Urothelium cell line (cell line): ENCODE measurements at regions not wholly inside any gene's neighbourhood (a gene's known extent, or its start where the extent isn't known, plus 50 kb on each side); places are given as distances from the start of the nearest gene placed in this dataset.

Source experiments
- DNase-seq: peaks from one replicate; pipeline ENCODE4 v3.0.0; 2011; ENCODE audit warnings: low spot score, mixed read lengths
- FAIRE-seq: peaks from 2 replicates; lab custom pipeline; 2011; peaks lifted over from hg19 to GRCh38; lab: Jason Lieb, UNC

DNA sequence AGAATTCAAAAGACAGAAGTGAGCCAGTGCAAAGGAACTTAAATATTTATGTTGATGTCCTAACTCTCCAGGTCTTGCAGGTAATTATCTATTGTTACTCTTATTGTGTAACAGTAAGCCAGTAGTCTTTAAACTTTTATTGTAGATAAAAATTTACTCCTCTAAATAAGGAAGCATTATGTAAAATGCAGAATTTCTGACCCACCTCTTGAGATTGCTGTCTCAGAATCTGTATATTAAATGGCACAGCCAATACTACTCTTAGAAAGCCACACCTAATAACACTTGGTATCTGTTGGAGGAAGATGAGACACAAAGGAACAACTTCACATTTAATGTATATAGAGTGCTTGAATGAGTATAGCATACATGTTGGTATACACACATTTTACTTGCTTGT is 613.5 kb upstream of the ZNF804A start:
- FAIRE-seq = no peak
- DNase-seq = no peak

DNA sequence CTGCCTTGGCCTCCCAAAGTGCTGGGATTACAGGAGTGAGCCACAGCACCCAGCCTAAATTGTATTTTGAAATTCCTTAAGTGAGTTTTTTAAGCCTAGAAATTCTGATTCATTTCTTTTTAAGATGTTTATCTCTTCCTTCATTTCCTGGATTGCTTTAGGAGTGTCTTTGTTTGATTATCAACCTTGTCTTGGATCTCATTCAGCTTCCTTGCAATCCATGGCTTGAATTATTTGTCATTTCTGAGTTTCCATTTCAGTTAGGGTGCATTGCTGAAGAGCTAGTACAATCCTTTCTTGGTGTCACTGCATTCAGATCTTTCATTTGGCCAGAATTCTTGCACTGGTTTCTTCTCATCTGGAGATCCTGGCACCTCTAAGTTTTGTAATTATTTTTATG is 606.4 kb upstream of the ZNF804A start:
- FAIRE-seq (no peak), DNase-seq (no peak)

DNA sequence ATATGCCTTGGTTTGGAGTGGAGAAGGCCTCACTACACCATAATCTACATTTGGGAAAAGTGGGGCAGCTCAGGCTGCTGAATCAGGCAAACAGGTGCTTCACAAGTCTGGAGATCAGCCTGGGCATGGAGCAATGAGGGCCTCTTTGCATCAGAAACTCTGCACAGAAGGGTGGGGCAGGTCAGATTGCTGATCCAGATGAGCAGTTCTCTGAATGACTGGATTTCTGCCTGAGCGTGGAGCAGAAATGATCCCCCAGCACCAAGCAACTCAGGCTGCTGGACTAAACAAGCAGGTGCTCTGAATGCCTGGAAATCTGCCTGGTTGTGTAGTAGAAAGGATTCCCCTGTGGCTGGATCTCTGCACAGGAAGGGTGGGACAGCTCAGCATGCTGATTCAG is 605.3 kb upstream of the ZNF804A start:
- FAIRE-seq = no peak
- DNase-seq = no peak

DNA sequence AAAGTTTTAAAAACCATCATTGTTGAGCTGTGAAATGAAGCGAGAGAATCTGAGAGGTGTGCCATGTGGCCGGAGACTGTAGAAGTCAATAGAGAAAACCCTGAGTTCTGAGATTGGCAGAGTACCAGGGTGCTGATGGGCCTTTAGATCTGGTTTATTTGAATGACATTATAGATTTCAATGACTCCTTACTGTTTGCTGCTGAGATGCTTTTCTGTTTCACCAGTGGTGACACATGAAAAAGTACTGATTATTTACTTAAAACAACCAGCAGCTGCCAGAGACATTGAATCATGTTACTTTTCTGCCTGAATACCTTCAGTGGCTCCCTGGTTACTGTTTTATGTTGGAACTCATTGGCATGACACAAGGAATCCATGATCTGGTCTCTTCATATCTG is 602.7 kb upstream of the ZNF804A start:
- FAIRE-seq (no peak), DNase-seq (no peak)

DNA sequence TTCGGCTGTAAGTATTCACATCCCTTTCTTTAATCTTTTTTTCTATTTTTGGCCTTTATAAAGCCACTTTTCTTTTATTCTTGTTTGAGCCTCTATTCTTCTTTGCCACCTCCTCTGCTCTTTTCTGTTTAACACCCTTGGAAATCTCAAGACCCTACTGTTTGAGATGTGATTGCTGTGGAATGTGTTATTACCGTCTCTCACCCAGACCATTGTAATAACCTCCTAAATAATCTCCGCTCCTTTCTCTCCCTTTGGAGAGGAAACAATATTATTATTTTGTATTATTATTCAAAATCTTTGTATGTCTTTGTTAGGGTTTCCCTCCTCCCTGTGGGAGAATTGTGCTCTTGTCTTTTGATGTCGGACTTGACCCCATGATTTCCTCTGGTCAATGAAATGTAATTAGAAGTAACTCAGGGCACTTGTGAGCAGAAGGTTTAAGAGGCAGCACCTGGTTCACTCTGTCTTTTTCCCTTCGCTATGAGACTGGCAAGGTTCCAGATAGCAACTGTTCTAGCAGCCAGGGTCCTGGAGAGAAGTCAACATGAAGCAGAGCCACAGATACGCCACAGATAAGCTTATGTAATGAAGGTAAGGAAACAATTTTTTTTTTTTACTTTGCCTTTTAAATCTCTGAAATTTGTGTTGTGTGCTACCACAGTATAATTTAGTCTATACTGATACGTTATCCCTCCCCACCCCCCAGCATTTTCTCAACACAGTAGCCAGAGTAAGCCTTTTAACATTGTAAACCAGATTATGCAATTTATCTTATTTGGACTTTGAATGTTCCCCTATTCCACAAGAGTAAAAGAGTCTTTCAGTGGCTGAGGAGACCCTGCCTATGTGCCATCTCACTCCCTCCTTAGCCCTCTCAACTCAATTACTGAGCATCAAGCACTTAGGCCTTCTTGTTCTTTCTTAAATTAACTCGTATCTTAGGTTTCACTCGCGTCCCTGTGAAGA is 601.2 kb upstream of the ZNF804A start:
- FAIRE-seq = no peak
- no peak for DNase-seq

DNA sequence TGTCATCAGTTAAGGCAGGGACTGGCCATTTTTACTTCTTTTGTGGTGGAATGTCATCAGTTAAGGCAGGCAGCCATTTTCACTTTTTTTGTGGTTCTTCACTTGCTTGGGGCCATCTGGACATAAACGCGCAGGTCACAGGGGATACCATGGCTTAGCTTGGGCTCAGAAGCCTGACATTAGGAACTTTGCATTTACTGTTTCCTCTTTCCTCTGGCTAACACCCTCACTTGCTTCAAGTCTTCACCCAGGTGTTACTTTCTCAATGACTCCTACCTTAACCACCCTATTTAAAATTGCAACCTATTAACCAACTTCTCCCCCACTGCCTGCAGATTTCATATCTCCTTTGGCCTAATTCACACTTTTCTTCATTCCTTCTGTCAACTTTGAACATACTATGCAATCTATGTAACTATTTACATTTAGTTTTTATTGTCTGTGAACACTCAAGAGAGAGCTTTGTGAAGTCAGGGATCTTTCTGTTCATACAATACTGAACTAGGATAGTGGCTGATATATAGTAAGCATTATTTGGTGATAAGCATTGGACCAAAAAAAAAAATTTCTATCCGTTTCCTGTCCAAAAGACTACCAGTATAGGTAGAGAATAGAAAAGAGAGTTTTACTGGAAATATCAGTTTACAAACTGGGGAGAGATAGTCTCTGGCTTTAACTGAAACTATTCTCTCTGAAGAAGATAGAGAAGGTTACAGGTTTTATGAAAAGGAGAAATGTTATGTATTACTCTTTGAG is 600.1 kb upstream of the ZNF804A start:
- FAIRE-seq = no peak
- DNase-seq = no peak

DNA sequence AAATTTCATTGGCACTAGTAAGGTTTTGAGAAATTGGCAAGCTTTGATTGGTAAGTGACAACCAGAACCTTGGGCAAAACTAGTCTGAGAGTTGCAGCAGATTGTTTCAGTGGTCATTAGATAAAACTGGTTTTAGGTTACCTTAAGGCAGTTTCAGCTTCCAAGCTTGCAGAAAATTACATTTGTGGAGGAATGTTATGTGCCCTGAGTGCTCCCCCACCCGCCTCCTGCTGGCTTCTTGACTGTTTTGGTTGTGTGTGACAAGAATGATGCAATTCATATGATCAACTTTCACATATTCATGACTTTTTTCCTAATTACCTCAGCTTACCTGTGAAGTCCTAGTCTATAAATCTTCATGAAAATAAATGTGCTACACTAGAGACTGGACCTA is 599.5 kb upstream of the ZNF804A start:
- FAIRE-seq (no peak), DNase-seq (no peak)

DNA sequence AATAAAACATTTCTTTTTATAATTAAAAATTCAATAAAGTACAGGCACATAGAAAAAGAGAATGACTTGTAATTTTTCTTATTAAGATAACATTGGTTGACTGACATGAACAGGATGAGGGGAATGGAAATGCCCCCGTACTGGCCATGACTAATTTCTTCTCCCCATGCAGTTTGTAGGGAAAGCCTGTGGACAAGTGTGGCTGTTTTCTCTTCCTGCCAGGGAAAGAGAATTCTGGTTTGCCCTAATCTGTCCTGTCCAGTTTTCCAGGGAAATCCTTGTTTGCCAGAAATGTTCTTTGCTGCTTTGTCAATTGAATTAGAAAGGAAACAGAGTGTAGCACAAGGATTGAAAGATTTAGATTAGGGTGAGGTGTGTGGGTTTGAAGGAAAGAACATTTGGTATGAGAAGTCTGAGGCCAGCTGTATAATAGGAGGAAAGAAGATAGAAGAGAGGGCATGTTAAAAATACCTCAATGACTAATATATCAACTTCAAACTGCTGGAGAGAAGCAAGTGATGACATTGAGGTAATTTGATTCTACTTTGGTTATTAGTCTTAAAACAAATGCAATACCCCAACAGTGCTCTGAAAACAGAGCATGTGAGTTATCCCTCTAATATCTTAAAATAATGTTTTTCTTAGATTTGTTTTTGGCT is 593.9 kb upstream of the ZNF804A start:
- FAIRE-seq (no peak), DNase-seq (no peak)

DNA sequence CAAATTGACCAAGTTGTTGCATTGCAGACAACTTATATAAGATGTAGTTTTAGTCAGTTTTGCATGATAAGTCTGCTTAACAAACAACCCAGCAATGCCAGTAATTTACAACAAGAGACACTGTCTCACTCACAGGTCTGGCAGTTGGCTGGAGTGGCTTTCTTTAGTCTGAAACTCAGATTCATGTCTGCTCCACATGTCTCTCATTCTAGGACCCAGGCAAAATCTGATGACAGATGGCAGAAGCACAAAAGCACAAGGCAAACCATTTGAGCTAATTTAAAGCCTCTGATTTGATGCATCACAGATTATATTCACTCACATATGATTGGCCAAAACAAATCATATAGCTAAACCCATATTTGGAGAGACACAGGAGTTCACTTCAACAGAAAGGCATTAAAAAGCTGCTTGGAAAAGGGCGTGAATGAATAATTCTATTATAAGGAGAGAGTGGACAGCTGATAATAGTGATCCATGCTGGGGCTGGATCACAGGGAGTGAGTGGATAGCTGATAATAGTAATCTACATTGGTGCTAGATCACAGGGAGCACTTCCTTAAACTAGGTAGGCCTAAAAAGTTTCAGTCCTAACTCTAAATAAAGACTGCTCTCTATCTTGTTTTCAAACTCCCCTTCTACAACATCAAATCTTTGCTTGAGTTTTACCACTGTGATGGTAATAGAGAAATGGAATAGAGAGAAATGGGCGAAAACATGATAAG is 593.2 kb upstream of the ZNF804A start:
- FAIRE-seq (no peak), DNase-seq (no peak)

DNA sequence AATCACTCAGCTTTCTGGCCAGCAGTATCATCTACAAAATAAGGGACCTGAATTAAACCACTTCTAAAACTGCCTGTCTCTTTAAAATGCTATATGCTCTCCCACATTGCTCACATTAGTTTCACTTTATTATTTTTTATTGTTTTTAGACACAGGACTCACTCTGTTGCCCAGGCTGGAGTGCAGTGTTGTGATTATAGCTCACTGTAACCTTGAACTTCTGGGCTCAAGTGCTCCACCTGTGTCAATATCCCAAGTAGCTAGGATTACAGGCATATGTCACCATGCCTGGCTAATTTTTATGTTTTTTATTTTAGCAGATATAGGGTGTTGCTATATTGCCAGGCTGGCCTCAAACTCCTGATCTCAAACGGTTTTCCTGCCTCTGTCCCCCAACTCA is 591.3 kb upstream of the ZNF804A start:
- FAIRE-seq = no peak
- no peak for DNase-seq

DNA sequence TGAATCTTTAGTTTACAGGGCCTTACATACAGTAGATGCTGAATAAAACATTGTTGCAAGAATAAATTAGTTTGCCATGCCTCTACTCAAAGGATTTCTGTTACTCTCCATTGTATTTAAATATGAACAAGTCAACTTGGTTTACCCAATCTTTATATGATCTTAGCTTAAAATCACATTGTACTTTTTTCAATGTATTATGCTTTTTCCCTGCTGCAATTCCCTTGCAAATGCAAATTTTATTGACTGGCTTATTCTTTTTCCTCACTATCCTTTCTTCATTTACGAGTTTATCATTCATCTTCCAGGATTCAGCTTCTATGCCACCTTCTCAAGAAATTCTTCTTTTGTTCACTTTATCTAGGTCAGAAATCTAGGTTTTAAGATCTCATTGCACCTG is 571.4 kb upstream of the ZNF804A start:
- FAIRE-seq = no peak
- no peak for DNase-seq

DNA sequence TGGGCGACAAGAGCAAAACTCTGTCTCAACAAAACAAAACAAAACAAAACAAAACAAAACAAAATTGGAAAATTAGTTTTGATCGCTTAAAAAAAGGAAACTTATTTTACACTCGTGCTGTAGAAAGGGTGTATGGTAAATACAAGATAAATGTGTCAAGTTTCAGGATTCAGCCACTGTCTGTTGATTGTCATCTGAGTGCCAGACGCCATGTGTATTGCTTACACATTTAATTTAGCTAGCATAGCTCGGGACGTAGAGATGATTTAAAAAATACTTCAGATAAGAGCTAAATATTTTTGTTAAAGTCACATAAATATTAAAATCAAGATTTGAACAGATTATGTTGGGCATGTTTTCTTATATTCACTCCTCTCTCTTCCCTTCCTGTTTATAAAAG is 568.1 kb upstream of the ZNF804A start:
- no peak for DNase-seq
- FAIRE-seq = no peak

DNA sequence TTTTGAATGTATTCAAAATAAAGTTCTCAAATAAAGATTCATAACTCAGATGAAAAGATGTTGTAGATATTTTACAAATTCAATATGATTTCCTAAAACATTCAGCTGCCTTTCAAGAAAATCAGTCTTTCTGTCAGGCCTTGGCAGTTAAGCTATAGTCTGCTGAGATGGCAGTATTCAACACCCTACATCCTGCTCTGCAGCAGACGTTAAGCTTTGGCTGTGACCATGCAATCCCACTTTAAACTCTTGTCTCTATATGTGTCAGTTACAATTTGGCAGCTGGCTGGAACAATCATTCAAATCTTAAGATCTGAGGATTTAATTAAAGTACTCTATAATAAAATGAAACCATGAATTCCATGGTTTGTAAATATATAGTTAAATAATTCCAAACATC is 567.3 kb upstream of the ZNF804A start:
- DNase-seq (no peak), FAIRE-seq (no peak)

DNA sequence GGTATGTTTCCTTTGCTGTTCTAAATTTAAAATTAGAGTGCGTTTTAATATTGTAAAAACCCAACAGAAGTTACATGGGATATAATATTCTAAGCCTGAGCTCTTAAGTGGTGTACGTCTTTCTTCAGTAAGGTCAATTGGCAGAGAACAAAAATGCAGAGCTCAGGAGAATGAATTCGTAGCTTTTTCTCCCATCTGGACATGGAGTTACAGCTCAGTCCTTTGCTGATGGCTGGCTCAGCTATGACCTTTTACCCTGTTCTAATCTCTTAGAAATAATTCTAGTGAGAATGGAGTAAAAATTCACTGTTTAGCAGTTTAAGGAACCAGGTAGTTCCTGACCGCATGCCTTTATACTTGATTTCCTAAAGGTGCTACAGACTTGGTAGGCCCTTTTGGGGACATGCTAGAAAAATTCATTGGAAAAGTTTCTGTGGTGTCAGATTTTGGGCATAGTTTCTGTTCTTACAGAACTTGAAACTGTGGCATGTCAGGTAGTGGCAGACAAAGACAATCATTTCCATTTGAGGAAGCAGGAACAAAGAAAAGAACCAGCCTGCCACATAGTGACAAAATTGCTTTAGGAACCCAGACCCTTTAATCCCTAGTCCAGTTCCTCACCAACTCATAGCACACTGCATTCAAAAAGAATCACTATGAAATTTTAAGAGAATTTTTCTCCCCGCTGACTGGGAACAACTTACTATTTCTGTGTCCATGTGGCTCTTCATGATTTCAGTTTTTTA is 566.8 kb upstream of the ZNF804A start:
- FAIRE-seq (no peak), DNase-seq (no peak)

DNA sequence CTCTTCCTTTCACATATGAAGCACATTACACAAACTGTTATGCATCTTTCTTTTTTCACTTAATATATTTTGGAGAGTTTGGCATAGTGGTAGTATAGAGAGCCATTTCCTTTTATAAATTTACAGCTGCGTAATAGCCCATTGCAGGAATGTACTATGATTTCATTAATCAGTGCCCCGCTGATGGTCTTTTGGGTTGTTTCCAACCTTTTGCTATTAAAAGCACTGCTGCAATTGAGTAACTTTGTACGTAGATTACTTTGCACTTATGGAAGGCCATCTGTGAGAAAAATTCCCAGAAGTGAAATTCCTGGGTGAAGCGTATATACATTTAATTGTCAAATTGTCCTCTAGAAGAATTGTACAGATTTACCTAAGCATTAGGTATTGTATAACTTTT is 565.3 kb upstream of the ZNF804A start:
- DNase-seq (no peak), FAIRE-seq (no peak)

DNA sequence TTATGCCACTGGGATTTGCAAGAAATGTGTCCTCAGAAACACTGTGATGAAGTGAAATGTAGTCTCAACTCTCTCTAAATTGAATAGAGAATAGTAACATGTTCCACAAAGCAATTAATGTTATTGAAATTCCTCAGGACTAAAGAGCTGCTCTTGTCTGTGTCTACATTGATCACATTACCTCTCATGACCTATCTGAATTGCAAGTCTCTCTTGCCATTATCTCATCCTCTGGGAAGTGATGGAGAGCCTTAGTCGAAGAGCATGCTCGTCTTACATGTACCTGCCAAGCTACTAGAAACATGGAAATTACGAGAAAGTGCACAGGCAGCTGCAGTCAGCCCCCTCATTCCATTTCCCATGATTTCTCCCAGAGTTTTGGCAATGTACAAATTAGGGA is 561.1 kb upstream of the ZNF804A start:
- DNase-seq (no peak), FAIRE-seq (no peak)

DNA sequence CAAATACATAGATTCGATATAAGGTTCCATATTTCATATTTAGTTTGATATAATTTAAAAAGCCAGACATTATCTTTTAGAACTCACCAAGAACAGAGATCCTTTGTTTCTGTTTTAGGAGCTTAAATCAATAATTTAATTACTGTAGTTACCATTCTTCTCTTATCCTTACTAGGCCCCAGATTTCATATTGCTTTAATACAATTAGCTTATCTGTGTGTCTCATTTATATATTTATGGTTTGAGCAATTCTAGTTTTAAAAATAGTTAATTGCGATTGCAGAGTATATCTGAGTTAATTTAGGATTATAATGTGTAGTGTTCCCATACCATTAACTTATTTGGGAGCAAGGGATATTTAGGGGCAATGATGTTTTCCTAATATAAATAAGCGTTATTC is 558.8 kb upstream of the ZNF804A start:
- DNase-seq (no peak), FAIRE-seq (no peak)

DNA sequence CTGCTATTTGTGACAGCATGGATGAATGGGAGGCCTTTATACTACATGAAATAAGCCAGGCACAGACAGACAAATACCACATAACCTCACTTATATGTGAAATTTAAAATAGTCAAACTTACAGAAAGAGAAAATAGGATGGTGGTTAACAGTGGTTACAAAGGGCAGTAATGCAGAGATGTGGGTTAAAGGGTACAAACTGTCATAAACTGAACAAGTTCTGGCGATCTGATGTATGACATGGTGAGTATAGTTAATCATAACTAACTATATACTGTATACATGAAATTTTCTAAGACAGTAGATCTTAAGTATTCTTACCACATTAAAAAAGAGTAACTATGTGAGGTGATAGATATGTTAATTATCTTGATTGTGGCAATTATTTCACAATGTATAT is 558.1 kb upstream of the ZNF804A start:
- no peak for DNase-seq
- no peak for FAIRE-seq

DNA sequence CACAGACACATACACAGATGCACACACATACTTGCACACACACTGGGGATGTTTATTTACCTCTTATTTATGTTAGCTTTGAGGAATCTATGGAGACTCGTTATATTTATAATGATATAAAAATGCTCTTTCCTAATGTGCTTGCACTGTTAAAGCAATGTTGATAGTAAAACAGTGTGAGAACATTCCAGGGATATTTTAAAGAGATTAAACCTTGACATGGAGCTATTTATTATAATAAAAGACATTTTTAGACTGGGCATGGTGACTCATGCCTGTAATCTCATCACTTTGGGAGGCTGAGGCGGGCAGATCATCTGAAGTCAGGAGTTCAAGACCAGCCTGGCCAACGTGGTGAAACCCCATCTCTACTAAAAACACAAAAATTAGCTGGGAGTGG is 557.3 kb upstream of the ZNF804A start:
- DNase-seq = no peak
- FAIRE-seq = no peak

DNA sequence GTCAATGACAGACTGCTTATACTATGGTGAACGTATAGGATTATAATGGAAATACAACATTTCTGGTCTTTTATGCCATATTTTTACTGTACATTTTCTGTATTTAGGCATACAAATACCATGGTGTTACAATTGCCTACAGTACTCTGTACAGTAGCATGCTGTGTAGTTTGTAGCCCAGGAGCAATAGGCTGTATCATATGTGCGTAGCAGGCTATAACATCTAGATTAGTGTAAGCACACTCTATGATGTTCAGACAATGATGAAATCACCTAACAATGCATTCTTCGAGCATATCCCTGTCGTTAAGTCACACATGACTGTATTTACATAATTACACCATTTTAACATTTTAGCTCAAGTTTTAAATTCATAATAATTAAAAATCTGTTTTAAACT is 556.6 kb upstream of the ZNF804A start:
- DNase-seq = no peak
- FAIRE-seq = no peak
